Motor neuron (in vitro differentiated cells): ENCODE measurements at regions not wholly inside any gene's neighbourhood (a gene's known extent, or its start where the extent isn't known, plus 50 kb on each side); places are given as distances from the start of the nearest gene placed in this dataset.

ENCODE experiments used
- ATAC-seq, 8 experiments: fragments of 200-7000 bp; cut with Tn5 transposase; replicated peaks in 6 of 8; 2 replicates each; pipeline ENCODE4 v1.8.0; 2021; ENCODE audit warnings: mild to moderate bottlenecking in 8 of 8, moderate library complexity in 8 of 8
- H3K27ac ChIP-seq, 2 donors: fragments of 250-450 bp; sonication (Bioruptor Pico); 2 replicates each; pipeline ENCODE4 v1.9.0; 2021; ENCODE audit warnings: antibody characterized with exemption in 2 of 2, mild to moderate bottlenecking in 2 of 2, moderate library complexity in 1 of 2
- H3K4me1 ChIP-seq, 2 donors: fragments of 250-450 bp; sonication (Bioruptor Pico); replicated peaks in 1 of 2; 2 replicates each; pipeline ENCODE4 v1.6.1; 2021; ENCODE audit warnings: antibody characterized with exemption in 2 of 2, mild to moderate bottlenecking in 2 of 2, moderate library complexity in 1 of 2
- H3K4me3 ChIP-seq, 5 donors: fragments of 250-450 bp; sonication (Bioruptor Pico); 2 replicates each; pipeline ENCODE4 v1.9.0; 2021; ENCODE audit warnings: antibody characterized with exemption in 5 of 5, mild to moderate bottlenecking in 5 of 5, moderate library complexity in 4 of 5
- WGBS, 10 experiments: fragments of 450-650 bp; shearing (Covaris generic); methylation state at CpG; one replicate each; pipeline ENCODE4 v1.0.0; 2022; 5-methylcytosine and 5-hydroxymethylcytosine counted together
- in situ Hi-C, 9 experiments: fragments of 400-800 bp; cut with MboI; loops; one replicate each; pipeline ENCODE4 v1.15.0; 2021; ENCODE audit warnings: low sequenced_read_pairs in 9 of 9, low pct_unique_long_range_greater_than_20kb in 2 of 9; ENCODE audit not compliant: unreplicated experiment in 9 of 9

- Histone ChIP-seq H3K4me3 (no peak overlapping the region), H3K27ac (no peak overlapping the region), H3K4me1 (peaks cover 15 to 20% of the 10 kb centered on the region in 2 donors)
- in situ Hi-C loops, result loop anchor here in 2 of 9 experiments (25.0 kb wide), 1 partner anchor 266 kb away; no protein-coding TSS in a partner anchor
- ATAC-seq, result no peak
- 21 to 100% (median 71%) methylated on average over 1 to 9 of the region's 11 CpGs for WGBS, 10 experiments
These were observed 402.6 kb upstream of the MKI67 start for GRCh38 chr10:128528781-128529180.

GRCh38 chr10:128529225-128529624 is 403.0 kb upstream of the MKI67 start:
- in situ Hi-C loops, result loop anchor here in 2 of 9 experiments (25.0 kb wide), 1 partner anchor 267 kb away; no protein-coding TSS in a partner anchor

GRCh38 chr10:128530301-128530700 is 404.1 kb upstream of the MKI67 start:
- 0 to 90% (median 48%) methylated on average over 1 to 5 of the region's 5 CpGs for WGBS, 10 experiments

More at GRCh38 chr10:128529225-128529624, 403.0 kb upstream of the MKI67 start:
- Histone ChIP-seq H3K4me1 (peaks cover 15 to 20% of the 10 kb centered on the region in 2 donors), H3K27ac (no peak overlapping the region), H3K4me3 (no peak overlapping the region)
- no peak for ATAC-seq
- WGBS, 10 experiments, result 33 to 100% (median 56%) methylated on average over 1 to 6 of the region's 6 CpGs; no CpG with 5 or more reads in 1 of the 10 experiments

GRCh38 chr10:128530946-128531345 is 404.7 kb upstream of the MKI67 start:
- ATAC-seq, result no peak
- in situ Hi-C loops, result loop anchor here in 2 of 9 experiments (25.0 kb wide), 1 partner anchor 269 kb away; no protein-coding TSS in a partner anchor
- H3K4me3 ChIP-seq, result no peak overlapping the region
- H3K4me1 ChIP-seq, result peaks cover 19 to 27% of the 10 kb centered on the region in 2 donors
- no peak overlapping the region for H3K27ac ChIP-seq
- WGBS, 10 experiments, result 0 to 100% (median 0%) methylated on average over 1 of the region's 2 CpGs; no CpG with 5 or more reads in 5 of the 10 experiments

More at GRCh38 chr10:128530301-128530700, 404.1 kb upstream of the MKI67 start:
- Histone ChIP-seq H3K4me1 (peaks cover 15 to 20% of the 10 kb centered on the region in 2 donors), H3K27ac (no peak overlapping the region), H3K4me3 (no peak overlapping the region)
- peak in 1 of 8 experiments; percentile 22 for ATAC-seq
- in situ Hi-C loops, result loop anchor here in 2 of 9 experiments (25.0 kb wide), 1 partner anchor 268 kb away; no protein-coding TSS in a partner anchor

- 0 to 88% (median 76%) methylated on average over 2 to 5 of the region's 5 CpGs; no CpG with 5 or more reads in 3 of the 10 experiments for WGBS, 10 experiments
- peaks cover 39 to 52% of the 10 kb centered on the region in 2 donors for H3K4me1 ChIP-seq
- ATAC-seq, result peak in 1 of 8 experiments; percentile 39
- H3K4me3 ChIP-seq, result no peak overlapping the region
- H3K27ac ChIP-seq, result no peak overlapping the region
- in situ Hi-C loops, result loop anchor here in 2 of 9 experiments (25.0 kb wide), 1 partner anchor 272 kb away; no protein-coding TSS in a partner anchor
These were observed 408.5 kb upstream of the MKI67 start for GRCh38 chr10:128534686-128535085.

GRCh38 chr10:128536259-128536658 is 410.0 kb upstream of the MKI67 start:
- in situ Hi-C loops, result loop anchor here in 2 of 9 experiments (25.0 kb wide), 1 partner anchor 274 kb away; no protein-coding TSS in a partner anchor
- no peak overlapping the region for H3K27ac ChIP-seq
- WGBS, 10 experiments, result 26 to 89% (median 45%) methylated on average over 2 to 5 of the region's 6 CpGs; no CpG with 5 or more reads in 3 of the 10 experiments
- H3K4me1 ChIP-seq, result peaks cover 54 to 59% of the 10 kb centered on the region in 2 donors
- H3K4me3 ChIP-seq, result no peak overlapping the region
- no peak for ATAC-seq

GRCh38 chr10:128537834-128538330 is 411.7 kb upstream of the MKI67 start:
- H3K4me1 ChIP-seq, result peaks cover 66 to 74% of the 10 kb centered on the region in 2 donors
- 9 to 60% (median 35%) methylated on average over 2 to 7 of the region's 7 CpGs for WGBS, 10 experiments
- H3K27ac ChIP-seq, result peak overlapping the region in 1 of 2 donors; percentile 55
- no peak overlapping the region for H3K4me3 ChIP-seq
- in situ Hi-C loops, result loop anchor here in 2 of 9 experiments (25.0 kb wide), 1 partner anchor 276 kb away; no protein-coding TSS in a partner anchor
- no peak for ATAC-seq

- no peak for ATAC-seq
- Histone ChIP-seq H3K4me3 (no peak overlapping the region), H3K27ac (peak overlapping the region; percentile 55 to 59), H3K4me1 (peaks cover 73 to 82% of the 10 kb centered on the region in 2 donors)
- 0 to 83% (median 47%) methylated on average over 1 to 5 of the region's 5 CpGs; no CpG with 5 or more reads in 1 of the 10 experiments for WGBS, 10 experiments
- in situ Hi-C loops, result loop anchor here in 2 of 9 experiments (25.0 kb wide), 1 partner anchor 276 kb away; no protein-coding TSS in a partner anchor
These were observed 412.4 kb upstream of the MKI67 start for GRCh38 chr10:128538671-128539070.

- H3K4me3 ChIP-seq, result no peak overlapping the region
- H3K27ac ChIP-seq, result peak overlapping the region; percentile 55 to 59
- WGBS, 10 experiments, result 27 to 75% (median 49%) methylated on average over 2 to 9 of the region's 10 CpGs
- H3K4me1 ChIP-seq, result peaks cover 81 to 91% of the 10 kb centered on the region in 2 donors
- in situ Hi-C loops, result loop anchor here in 2 of 9 experiments (25.0 kb wide), 1 partner anchor 277 kb away; no protein-coding TSS in a partner anchor
- peak in 3 of 8 experiments; percentile 33 to 52 (median 39) for ATAC-seq
These were observed 413.4 kb upstream of the MKI67 start for GRCh38 chr10:128539510-128540127.

GRCh38 chr10:128540128-128540762 is 414.0 kb upstream of the MKI67 start:
- H3K4me1 ChIP-seq, result peaks cover 83 to 97% of the 10 kb centered on the region in 2 donors
- 16 to 82% (median 48%) methylated on average over 1 to 13 of the region's 38 CpGs; no CpG with 5 or more reads in 3 of the 10 experiments for WGBS, 10 experiments
- H3K27ac ChIP-seq, result peak overlapping the region in 1 of 2 donors; percentile 41
- ATAC-seq, result peak in 4 of 8 experiments; percentile 18 to 45 (median 25)
- in situ Hi-C loops, result loop anchor here in 2 of 9 experiments (25.0 kb wide), 1 partner anchor 278 kb away; no protein-coding TSS in a partner anchor
- peak overlapping the region in 3 of 5 donors; percentile 23 to 39 (median 33) for H3K4me3 ChIP-seq

GRCh38 chr10:128540781-128541761 is 414.8 kb upstream of the MKI67 start:
- peaks cover 77 to 92% of the 10 kb centered on the region in 2 donors for H3K4me1 ChIP-seq
- H3K27ac ChIP-seq, result peak overlapping the region; percentile 28 to 35
- in situ Hi-C loops, result loop anchor here in 2 of 9 experiments (25.0 kb wide), 1 partner anchor 279 kb away; no protein-coding TSS in a partner anchor
- WGBS, 10 experiments, result 0 to 35% (median 7%) methylated on average over 3 to 32 of the region's 46 CpGs; no CpG with 5 or more reads in 1 of the 10 experiments
- peak overlapping the region; percentile 13 to 39 (median 23) for H3K4me3 ChIP-seq
- peak; percentile 65 to 95 (median 79) for ATAC-seq
